NT2/D1 (cell line): ENCODE measurements at regions not wholly inside any gene's neighbourhood (a gene's known extent, or its start where the extent isn't known, plus 50 kb on each side); places are given as distances from the start of the nearest gene placed in this dataset.

Source experiments
- SUZ12 ChIP-seq: IDR thresholded peaks from 2 replicates; pipeline ENCODE4 v1.6.1; 2011; ENCODE audit not compliant: insufficient read length, insufficient read depth; ENCODE audit errors: extremely low read depth
- YY1 ChIP-seq: IDR thresholded peaks from 2 replicates; pipeline ENCODE4 v1.6.1; 2011; ENCODE audit not compliant: insufficient read length, insufficient read depth
- ZNF274 ChIP-seq: IDR thresholded peaks from 2 replicates; pipeline ENCODE4 v1.6.1; 2011; ENCODE audit warnings: mild to moderate bottlenecking, low read depth, low read length

GRCh38 chr1:201593200-201593921 lies 54.4 kb downstream of the NAV1 start:
- no peak for TF ChIP-seq ZNF274
- TF ChIP-seq YY1, result no peak
- TF ChIP-seq SUZ12, result no peak
